Gastroesophageal sphincter (tissue), 3 donors: ENCODE measurements at regions not wholly inside any gene's neighbourhood (a gene's known extent, or its start where the extent isn't known, plus 50 kb on each side); places are given as distances from the start of the nearest gene placed in this dataset.

Source experiments
- CTCF ChIP-seq, 4 experiments: fragments of 200-600 bp in 2 of 4; fragments of 450-650 bp in 2 of 4; sonication (generic) in 1 of 4; IDR thresholded peaks; one replicate each; pipeline ENCODE4 v1.5.1; 2017 to 2019; ENCODE audit warnings: antibody characterized with exemption in 4 of 4, mild to moderate bottlenecking in 2 of 4, moderate library complexity in 2 of 4
- EP300 ChIP-seq: sonication (generic); formaldehyde crosslinking; IDR thresholded peaks from one replicate; pipeline ENCODE4 v1.6.1; 2017; ENCODE audit warnings: antibody characterized with exemption, mild to moderate bottlenecking
- POLR2A ChIP-seq, 2 donors: fragments of 450-650 bp; IDR thresholded peaks; one replicate each; pipeline ENCODE4 v1.6.1; 2017; ENCODE audit warnings: antibody characterized with exemption in 2 of 2, mild to moderate bottlenecking in 2 of 2, moderate library complexity in 1 of 2
- POLR2AphosphoS5 ChIP-seq: sonication (generic); formaldehyde crosslinking; IDR thresholded peaks from one replicate; pipeline ENCODE4 v1.6.1; 2017; ENCODE audit warnings: antibody characterized with exemption

- TF ChIP-seq CTCF (IDR thresholded peaks at IDR 0.05) (no peak), POLR2A (IDR thresholded peaks at IDR 0.05) (no peak), EP300 (no peak), POLR2AphosphoS5 (no peak)
Observed at GRCh38 chr9:88053856-88054501, 79.6 kb upstream of the CDK20 start.
